Left ventricle myocardium inferior (tissue), 1 donor: ENCODE measurements at regions not wholly inside any gene's neighbourhood (a gene's known extent, or its start where the extent isn't known, plus 50 kb on each side); places are given as distances from the start of the nearest gene placed in this dataset.

Experiments
- DNase-seq: peaks from one replicate; pipeline ENCODE4 v3.0.0-alpha.2; 2020
- H3K27ac ChIP-seq: fragments of 200-600 bp; replicated peaks from 2 replicates; pipeline ENCODE4 v1.8.0; 2021
- H3K27me3 ChIP-seq: fragments of 200-600 bp; 2 replicates; pipeline ENCODE4 v1.8.0; 2021; ENCODE audit warnings: low read depth
- H3K36me3 ChIP-seq: fragments of 200-600 bp; 2 replicates; pipeline ENCODE4 v1.8.0; 2021
- H3K4me1 ChIP-seq: fragments of 200-600 bp; 2 replicates; pipeline ENCODE4 v1.8.0; 2021
- H3K4me3 ChIP-seq: fragments of 200-600 bp; 2 replicates; pipeline ENCODE4 v1.8.0; 2021; ENCODE audit warnings: mild to moderate bottlenecking, moderate library complexity
- H3K9me3 ChIP-seq: fragments of 200-600 bp; replicated peaks from 2 replicates; pipeline ENCODE4 v1.8.0; 2021
- CTCF ChIP-seq: fragments of 200-600 bp; IDR thresholded peaks from 2 replicates; pipeline ENCODE4 v1.8.0; 2021; ENCODE audit warnings: antibody characterized with exemption, mild to moderate bottlenecking, borderline replicate concordance
- intact Hi-C: fragments of 100-400 bp; cut with micrococcal nuclease; formaldehyde crosslinking; loops from one replicate; pipeline ENCODE4 v1.11.0; 2022
- donor health status: DM: no; HTN: yes; CAD: no; lungs with severe emphysema.

GRCh38 chr2:194992648-194993047 is 664.4 kb upstream of the SLC39A10 start:
- Histone ChIP-seq H3K4me3 (no peak overlapping the region), H3K27ac (no peak overlapping the region), H3K9me3 (no peaks in the 10 kb centered on the region), H3K4me1 (no peaks in the 10 kb centered on the region), H3K36me3 (no peaks in the 10 kb centered on the region), H3K27me3 (no peaks in the 10 kb centered on the region)
- no peak for TF ChIP-seq CTCF
- no peak for DNase-seq
- intact Hi-C loops, result no loop called here

- H3K27me3 ChIP-seq, result no peaks in the 10 kb centered on the region
- no peak overlapping the region for H3K27ac ChIP-seq
- DNase-seq, result no peak
- H3K4me3 ChIP-seq, result no peak overlapping the region
- no peak for TF ChIP-seq CTCF
- intact Hi-C loops, result no loop called here
- H3K9me3 ChIP-seq, result peaks cover 41% of the 10 kb centered on the region
- H3K4me1 ChIP-seq, result no peaks in the 10 kb centered on the region
- H3K36me3 ChIP-seq, result no peaks in the 10 kb centered on the region
Observed at GRCh38 chr2:194985258-194985657, 671.8 kb upstream of the SLC39A10 start.

- H3K27ac ChIP-seq, result no peak overlapping the region
- no peak for TF ChIP-seq CTCF
- no peak for DNase-seq
- no peaks in the 10 kb centered on the region for H3K27me3 ChIP-seq
- H3K9me3 ChIP-seq, result peaks cover 22% of the 10 kb centered on the region
- H3K4me1 ChIP-seq, result no peaks in the 10 kb centered on the region
- intact Hi-C loops, result no loop called here
- H3K4me3 ChIP-seq, result no peak overlapping the region
- no peaks in the 10 kb centered on the region for H3K36me3 ChIP-seq
Observed at GRCh38 chr2:194962254-194962653, 694.8 kb upstream of the SLC39A10 start.

- DNase-seq, result no peak
- Histone ChIP-seq H3K36me3 (no peaks in the 10 kb centered on the region), H3K4me3 (no peak overlapping the region), H3K9me3 (peaks cover 29% of the 10 kb centered on the region), H3K4me1 (no peaks in the 10 kb centered on the region), H3K27ac (no peak overlapping the region), H3K27me3 (no peaks in the 10 kb centered on the region)
- intact Hi-C loops, result no loop called here
- TF ChIP-seq CTCF, result no peak
Observed at GRCh38 chr2:194954218-194954617, 702.8 kb upstream of the SLC39A10 start.

- intact Hi-C loops, result no loop called here
- no peak overlapping the region for H3K27ac ChIP-seq
- H3K36me3 ChIP-seq, result no peaks in the 10 kb centered on the region
- no peak for DNase-seq
- no peaks in the 10 kb centered on the region for H3K27me3 ChIP-seq
- TF ChIP-seq CTCF, result no peak
- H3K4me1 ChIP-seq, result no peaks in the 10 kb centered on the region
- H3K9me3 ChIP-seq, result peaks cover 5% of the 10 kb centered on the region
- H3K4me3 ChIP-seq, result no peak overlapping the region
Observed at GRCh38 chr2:194946826-194947225, 710.2 kb upstream of the SLC39A10 start.

- Histone ChIP-seq H3K4me3 (no peak overlapping the region), H3K27ac (no peak overlapping the region), H3K36me3 (no peaks in the 10 kb centered on the region), H3K9me3 (peaks cover 30% of the 10 kb centered on the region), H3K27me3 (no peaks in the 10 kb centered on the region), H3K4me1 (no peaks in the 10 kb centered on the region)
- TF ChIP-seq CTCF, result no peak
- intact Hi-C loops, result no loop called here
- DNase-seq, result no peak
Observed at GRCh38 chr2:194938066-194938465, 719.0 kb upstream of the SLC39A10 start.
